BLaER1 treated with 17β-estradiol and CSF1 and Interleukin-3, amounts not matched to agents 10 nM and 100 nM (cell line): ENCODE measurements at regions not wholly inside any gene's neighbourhood (a gene's known extent, or its start where the extent isn't known, plus 50 kb on each side); places are given as distances from the start of the nearest gene placed in this dataset.

ENCODE experiments used
- H3K27ac ChIP-seq, 11 experiments: shearing (Covaris generic); formaldehyde crosslinking; 2 replicates each; pipeline ENCODE4 v1.8.1; 2022
- H3K27me3 ChIP-seq, 11 experiments: shearing (Covaris generic); formaldehyde crosslinking; 2 replicates each; pipeline ENCODE4 v1.8.1; 2022
- H3K36me3 ChIP-seq, 11 experiments: shearing (Covaris generic); formaldehyde crosslinking; 2 replicates each; pipeline ENCODE4 v1.8.1; 2022
- H3K4me1 ChIP-seq, 10 experiments: shearing (Covaris generic); formaldehyde crosslinking; 2 replicates each; pipeline ENCODE4 v1.8.1; 2022
- H3K4me2 ChIP-seq, 11 experiments: shearing (Covaris generic); formaldehyde crosslinking; 2 replicates each; pipeline ENCODE4 v1.8.1; 2022
- H3K4me3 ChIP-seq, 10 experiments: shearing (Covaris generic); formaldehyde crosslinking; 2 replicates each; pipeline ENCODE4 v1.8.1; 2022
- H3K9ac ChIP-seq, 11 experiments: shearing (Covaris generic); formaldehyde crosslinking; 2 replicates each; pipeline ENCODE4 v1.8.1; 2022
- H3K9me3 ChIP-seq, 11 experiments: shearing (Covaris generic); formaldehyde crosslinking; replicated peaks in 1 of 11; 2 replicates each; pipeline ENCODE4 v1.8.1; 2022
- H4K20me1 ChIP-seq, 11 experiments: shearing (Covaris generic); formaldehyde crosslinking; 2 replicates each; pipeline ENCODE4 v1.8.1; 2022
- Cebpa-rat ChIP-seq, 11 experiments: shearing (Covaris generic); IDR thresholded peaks; 2 replicates each; pipeline ENCODE4 v1.8.1; 2022

- Histone ChIP-seq H3K27me3 (no peaks in the 10 kb centered on the region), H3K4me1 (peaks cover 84 to 100% (median 100%) of the 10 kb centered on the region in 10 experiments), H4K20me1 (no peaks in the 10 kb centered on the region), H3K4me3 (peak overlapping the region in 8 of 10 experiments; percentile 10 to 51 (median 34); a peak in 12 of 20 replicates), H3K36me3 (no peaks in the 10 kb centered on the region), H3K4me2 (peak overlapping the region; percentile 83 to 98 (median 90)), H3K9me3 (no peaks in the 10 kb centered on the region), H3K27ac (peak overlapping the region; percentile 37 to 92 (median 84); a peak in 20 of 22 replicates), H3K9ac (peak overlapping the region; percentile 23 to 84 (median 75); a peak in 21 of 22 replicates)
- TF ChIP-seq Cebpa-rat (IDR thresholded peaks at IDR 0.05): 0 out of 22 replicates have a peak, but pooled peaks of 1 of the 11 experiments have one; percentile 7
Observed at GRCh38 chr1:234538930-234539649, 60.1 kb upstream of the TARBP1 start.

GRCh38 chr1:234538062-234538731 is 59.2 kb upstream of the TARBP1 start:
- H3K27me3 ChIP-seq: no peaks in the 10 kb centered on the region
- peak overlapping the region in 8 of 10 experiments; percentile 10 to 51 (median 34); a peak in 14 of 20 replicates for H3K4me3 ChIP-seq
- peak overlapping the region; percentile 37 to 92 (median 84); a peak in 20 of 22 replicates for H3K27ac ChIP-seq
- no peaks in the 10 kb centered on the region for H3K9me3 ChIP-seq
- peak overlapping the region; percentile 23 to 84 (median 75); a peak in 21 of 22 replicates for H3K9ac ChIP-seq
- peaks cover 84 to 100% (median 100%) of the 10 kb centered on the region in 10 experiments for H3K4me1 ChIP-seq
- TF ChIP-seq Cebpa-rat (IDR thresholded peaks at IDR 0.05): no peak
- peak overlapping the region; percentile 83 to 98 (median 90) for H3K4me2 ChIP-seq
- no peaks in the 10 kb centered on the region for H3K36me3 ChIP-seq
- H4K20me1 ChIP-seq: no peaks in the 10 kb centered on the region

GRCh38 chr1:234537236-234537635 is 58.3 kb upstream of the TARBP1 start:
- no peak for TF ChIP-seq Cebpa-rat (IDR thresholded peaks at IDR 0.05)
- Histone ChIP-seq H3K4me1 (peaks cover 84 to 100% (median 100%) of the 10 kb centered on the region in 10 experiments), H3K9ac (peak overlapping the region in 9 of 11 experiments; percentile 46 to 84 (median 76); a peak in 17 of 22 replicates), H3K27me3 (no peaks in the 10 kb centered on the region), H3K4me3 (peak overlapping the region in 6 of 10 experiments; percentile 7 to 47 (median 22); a peak in 5 of 20 replicates), H3K27ac (peak overlapping the region in 10 of 11 experiments; percentile 10 to 92 (median 84); a peak in 19 of 22 replicates), H4K20me1 (no peaks in the 10 kb centered on the region), H3K36me3 (no peaks in the 10 kb centered on the region), H3K9me3 (no peaks in the 10 kb centered on the region), H3K4me2 (peak overlapping the region; percentile 83 to 98 (median 90))

DNA sequence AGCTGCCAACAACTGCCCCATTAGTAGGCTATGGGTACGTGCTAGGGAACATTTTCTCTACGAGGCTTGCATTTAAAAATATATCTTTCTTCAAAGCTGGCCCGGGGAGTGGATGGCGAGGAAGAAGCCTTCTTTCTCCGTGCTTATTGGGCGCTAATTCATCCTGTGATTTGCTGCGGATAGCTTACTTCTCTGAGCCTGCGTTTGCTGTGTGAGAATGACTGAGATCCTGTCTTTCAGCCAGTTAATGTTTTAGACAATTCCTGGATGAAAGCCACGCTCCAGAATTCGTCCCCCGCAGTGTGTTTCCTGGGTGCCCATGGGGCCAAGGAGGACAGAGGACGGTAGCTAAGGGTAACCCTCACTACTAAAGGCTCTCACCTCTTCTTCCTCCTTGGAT is 57.8 kb upstream of the TARBP1 start:
- no peak for TF ChIP-seq Cebpa-rat (IDR thresholded peaks at IDR 0.05)
- H4K20me1 ChIP-seq: no peaks in the 10 kb centered on the region
- no peaks in the 10 kb centered on the region for H3K36me3 ChIP-seq
- peak overlapping the region in 9 of 11 experiments; percentile 46 to 84 (median 76); a peak in 19 of 22 replicates for H3K9ac ChIP-seq
- H3K4me2 ChIP-seq: peak overlapping the region; percentile 83 to 98 (median 90)
- peak overlapping the region in 5 of 10 experiments; percentile 10 to 47 (median 27); a peak in 5 of 20 replicates for H3K4me3 ChIP-seq
- peaks cover 89 to 100% (median 100%) of the 10 kb centered on the region in 10 experiments for H3K4me1 ChIP-seq
- peak overlapping the region in 10 of 11 experiments; percentile 63 to 92 (median 84); a peak in 20 of 22 replicates for H3K27ac ChIP-seq
- H3K27me3 ChIP-seq: no peaks in the 10 kb centered on the region
- no peaks in the 10 kb centered on the region for H3K9me3 ChIP-seq

GRCh38 chr1:234535763-234536515 is 57.0 kb upstream of the TARBP1 start:
- Histone ChIP-seq H3K27ac (peak overlapping the region; percentile 55 to 92 (median 84); a peak in 21 of 22 replicates), H3K4me1 (peaks cover 97 to 100% (median 100%) of the 10 kb centered on the region in 10 experiments), H4K20me1 (no peaks in the 10 kb centered on the region), H3K9ac (peak overlapping the region; percentile 36 to 84 (median 75); a peak in 20 of 22 replicates), H3K36me3 (no peaks in the 10 kb centered on the region), H3K9me3 (no peaks in the 10 kb centered on the region), H3K4me3 (peak overlapping the region in 1 of 10 experiments; percentile 39; a peak in 2 of 20 replicates), H3K27me3 (no peaks in the 10 kb centered on the region), H3K4me2 (peak overlapping the region; percentile 83 to 98 (median 90))
- TF ChIP-seq Cebpa-rat (IDR thresholded peaks at IDR 0.05): no peak

GRCh38 chr1:234535218-234535617 is 56.2 kb upstream of the TARBP1 start:
- H3K36me3 ChIP-seq: no peaks in the 10 kb centered on the region
- H3K9ac ChIP-seq: peak overlapping the region in 9 of 11 experiments; percentile 46 to 84 (median 76); a peak in 15 of 22 replicates
- no peaks in the 10 kb centered on the region for H4K20me1 ChIP-seq
- no peak for TF ChIP-seq Cebpa-rat (IDR thresholded peaks at IDR 0.05)
- no peaks in the 10 kb centered on the region for H3K9me3 ChIP-seq
- no peak overlapping the region for H3K4me3 ChIP-seq
- H3K27me3 ChIP-seq: no peaks in the 10 kb centered on the region
- H3K4me2 ChIP-seq: peak overlapping the region; percentile 83 to 98 (median 90)
- H3K4me1 ChIP-seq: peaks cover 96 to 100% (median 98%) of the 10 kb centered on the region in 10 experiments
- H3K27ac ChIP-seq: peak overlapping the region in 10 of 11 experiments; percentile 63 to 92 (median 84); a peak in 19 of 22 replicates

GRCh38 chr1:234533975-234534876 is 55.2 kb upstream of the TARBP1 start:
- H3K9me3 ChIP-seq: no peaks in the 10 kb centered on the region
- H3K27ac ChIP-seq: peak overlapping the region in 9 of 11 experiments; percentile 13 to 92 (median 85); a peak in 18 of 22 replicates
- H3K27me3 ChIP-seq: no peaks in the 10 kb centered on the region
- no peaks in the 10 kb centered on the region for H4K20me1 ChIP-seq
- no peak overlapping the region for H3K4me3 ChIP-seq
- H3K9ac ChIP-seq: peak overlapping the region in 8 of 11 experiments; percentile 21 to 84 (median 78); a peak in 14 of 22 replicates
- no peaks in the 10 kb centered on the region for H3K36me3 ChIP-seq
- H3K4me2 ChIP-seq: peak overlapping the region; percentile 83 to 98 (median 90)
- no peak for TF ChIP-seq Cebpa-rat (IDR thresholded peaks at IDR 0.05)
- H3K4me1 ChIP-seq: peaks cover 96 to 100% (median 98%) of the 10 kb centered on the region in 10 experiments
